ENCODE measurements at regions not wholly inside any gene's neighbourhood (a gene's known extent, or its start where the extent isn't known, plus 50 kb on each side); places are given as distances from the start of the nearest gene placed in this dataset.

DNA sequence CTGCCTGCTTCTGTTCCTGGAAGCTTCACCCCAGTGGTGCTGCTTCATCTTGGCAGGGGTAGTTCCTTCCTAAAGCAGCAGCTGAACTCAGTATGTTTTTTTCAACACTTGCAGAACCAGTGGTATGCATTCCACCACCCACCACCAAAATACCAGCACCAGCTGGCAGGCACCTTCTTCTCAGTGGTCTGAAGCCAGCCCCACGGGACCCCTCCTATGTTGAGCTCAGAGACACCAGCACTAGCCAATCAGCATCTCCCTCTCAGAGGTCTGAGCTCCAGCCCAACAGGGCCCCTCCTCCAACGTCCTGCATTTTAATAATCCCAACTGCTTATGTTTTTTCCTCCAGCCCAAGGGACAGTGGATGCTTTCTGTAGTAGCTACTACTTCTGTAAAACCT lies 299.6 kb upstream of the CCL2 start:
- TF ChIP-seq, protein P1, sequence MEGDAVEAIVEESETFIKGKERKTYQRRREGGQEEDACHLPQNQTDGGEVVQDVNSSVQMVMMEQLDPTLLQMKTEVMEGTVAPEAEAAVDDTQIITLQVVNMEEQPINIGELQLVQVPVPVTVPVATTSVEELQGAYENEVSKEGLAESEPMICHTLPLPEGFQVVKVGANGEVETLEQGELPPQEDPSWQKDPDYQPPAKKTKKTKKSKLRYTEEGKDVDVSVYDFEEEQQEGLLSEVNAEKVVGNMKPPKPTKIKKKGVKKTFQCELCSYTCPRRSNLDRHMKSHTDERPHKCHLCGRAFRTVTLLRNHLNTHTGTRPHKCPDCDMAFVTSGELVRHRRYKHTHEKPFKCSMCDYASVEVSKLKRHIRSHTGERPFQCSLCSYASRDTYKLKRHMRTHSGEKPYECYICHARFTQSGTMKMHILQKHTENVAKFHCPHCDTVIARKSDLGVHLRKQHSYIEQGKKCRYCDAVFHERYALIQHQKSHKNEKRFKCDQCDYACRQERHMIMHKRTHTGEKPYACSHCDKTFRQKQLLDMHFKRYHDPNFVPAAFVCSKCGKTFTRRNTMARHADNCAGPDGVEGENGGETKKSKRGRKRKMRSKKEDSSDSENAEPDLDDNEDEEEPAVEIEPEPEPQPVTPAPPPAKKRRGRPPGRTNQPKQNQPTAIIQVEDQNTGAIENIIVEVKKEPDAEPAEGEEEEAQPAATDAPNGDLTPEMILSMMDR (IDR thresholded peaks at IDR 0.05), result no peak
- no peak for TF ChIP-seq POLR2AphosphoS5 (IDR thresholded peaks at IDR 0.05)
